GM12874 (cell line): ENCODE measurements at regions not wholly inside any gene's neighbourhood (a gene's known extent, or its start where the extent isn't known, plus 50 kb on each side); places are given as distances from the start of the nearest gene placed in this dataset.
A peak's percentile ranks its signal among the peaks of the same experiment; 100 is the strongest.

ENCODE experiments used
- CTCF ChIP-seq: IDR thresholded peaks from 2 replicates; pipeline ENCODE4 v1.5.1; 2011; ENCODE audit warnings: low read depth, mild to moderate bottlenecking, control low read depth, low read length, moderate library complexity; ENCODE audit not compliant: insufficient read depth

- no peak for TF ChIP-seq CTCF
Measured at GRCh38 chr4:53656421-53656981, 65.2 kb upstream of the LNX1 start.

DNA sequence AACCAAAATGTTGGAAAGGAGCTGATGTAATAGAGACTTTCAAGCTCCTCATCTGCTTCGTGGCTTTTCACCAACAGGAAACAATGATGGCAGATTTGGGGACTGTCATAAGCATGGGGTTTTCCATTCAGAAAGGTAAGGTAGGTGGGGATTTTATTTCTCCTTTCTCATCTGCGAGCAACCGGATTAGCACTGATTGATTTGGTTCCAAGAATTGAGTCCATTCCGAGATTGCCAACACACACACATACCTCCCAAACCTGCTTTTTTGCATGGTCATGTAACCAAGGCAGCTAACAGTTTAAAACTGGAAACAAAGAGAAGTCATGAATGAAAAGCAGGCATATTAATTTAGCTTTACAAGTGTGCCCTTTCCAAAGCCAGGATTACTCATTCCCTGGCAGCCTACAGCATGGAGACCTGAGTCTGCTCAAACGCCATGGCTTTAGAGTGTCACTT is 63.0 kb upstream of the LNX1 start:
- no peak for TF ChIP-seq CTCF

GRCh38 chr4:53653484-53654053 is 62.3 kb upstream of the LNX1 start:
- TF ChIP-seq CTCF = peak; percentile 20; the same call in 1 of the 2 replicates

DNA sequence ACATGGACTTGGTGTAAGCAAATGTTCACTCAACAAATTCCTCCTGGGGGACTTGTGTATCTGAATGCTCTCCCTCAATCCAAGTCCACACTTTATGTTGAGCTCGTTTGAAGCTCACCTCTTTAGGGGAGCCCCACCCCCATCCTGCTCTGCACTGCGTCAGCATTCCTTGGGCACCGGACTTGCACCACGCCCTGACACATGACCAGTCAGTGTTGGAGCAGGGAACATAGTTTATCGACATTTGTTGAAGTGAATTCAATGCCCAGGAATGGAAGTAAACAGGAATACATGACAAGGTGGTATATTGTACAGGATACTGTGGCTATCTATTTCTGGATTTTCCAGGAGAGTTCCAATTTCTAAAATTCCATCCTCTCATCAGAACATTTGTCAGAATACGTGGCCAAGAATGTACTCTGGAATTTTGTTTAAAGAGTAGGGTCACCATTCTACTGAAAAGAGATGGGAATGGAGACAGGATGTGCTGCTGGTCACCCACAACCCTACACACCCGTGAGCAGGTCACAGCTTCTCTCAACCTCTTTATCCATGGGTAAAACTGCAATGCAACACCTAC is 60.0 kb upstream of the LNX1 start:
- no peak for TF ChIP-seq CTCF

DNA sequence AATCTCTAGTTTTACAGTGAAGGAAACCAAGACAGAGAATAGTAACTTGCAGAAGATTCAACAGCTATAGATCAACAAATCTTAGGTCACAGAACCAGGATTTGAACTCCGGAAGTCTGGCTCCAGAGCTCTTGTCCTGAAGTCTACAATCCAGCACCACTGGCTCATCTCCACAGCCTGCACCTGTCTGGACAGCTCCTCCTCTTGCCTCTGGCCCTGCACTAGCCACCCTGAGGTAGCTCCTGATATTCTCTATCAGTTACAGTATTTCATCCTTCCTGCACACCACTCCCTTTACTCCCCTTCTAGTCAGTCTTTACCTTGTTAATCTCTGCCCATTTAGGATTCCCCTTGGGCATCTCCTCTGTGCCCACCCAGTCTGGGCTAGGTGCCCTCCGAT is 58.1 kb upstream of the LNX1 start:
- TF ChIP-seq CTCF = no peak

DNA sequence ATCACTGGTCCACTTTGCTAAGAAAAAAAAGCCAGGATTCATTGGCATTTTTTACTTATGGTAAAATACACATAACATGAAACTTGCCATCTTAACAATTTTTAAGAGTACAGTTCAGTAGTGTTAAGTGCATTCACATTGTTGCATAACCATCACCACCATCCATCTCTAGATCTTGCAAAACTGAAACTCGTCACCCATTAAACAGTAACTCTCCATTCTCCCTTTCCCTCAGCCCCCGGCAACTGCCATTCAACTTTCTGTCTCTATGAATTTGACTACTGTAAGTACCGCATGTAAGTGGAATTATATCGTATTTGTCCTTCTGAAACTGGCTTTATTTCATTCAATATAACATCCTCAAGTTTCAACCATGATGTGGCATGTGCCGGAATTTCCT is 56.3 kb upstream of the LNX1 start:
- TF ChIP-seq CTCF = no peak

GRCh38 chr4:53646795-53647194 is 55.5 kb upstream of the LNX1 start:
- no peak for TF ChIP-seq CTCF
